Vagina (tissue), 2 donors: ENCODE measurements at regions not wholly inside any gene's neighbourhood (a gene's known extent, or its start where the extent isn't known, plus 50 kb on each side); places are given as distances from the start of the nearest gene placed in this dataset.

Source experiments
- POLR2A ChIP-seq, 2 donors: fragments of 450-650 bp; IDR thresholded peaks; one replicate each; pipeline ENCODE4 v1.6.1; 2017; ENCODE audit warnings: antibody characterized with exemption in 2 of 2, mild to moderate bottlenecking in 2 of 2, moderate library complexity in 2 of 2
- POLR2AphosphoS5 ChIP-seq, 2 donors: sonication (generic); formaldehyde crosslinking; IDR thresholded peaks; one replicate each; pipeline ENCODE4 v1.9.0; 2017; ENCODE audit warnings: antibody characterized with exemption in 2 of 2, mild to moderate bottlenecking in 2 of 2, low read depth in 1 of 2; ENCODE audit not compliant: insufficient read depth in 1 of 2
- TF ChIP-seq, protein P1 (sequence below), 3 experiments: fragments of 450-650 bp in 2 of 3; fragments of 200-600 bp in 1 of 3; sonication (generic) in 1 of 3; IDR thresholded peaks; one replicate each; pipeline ENCODE4 v1.5.1; 2017 to 2019; ENCODE audit warnings: antibody characterized with exemption in 3 of 3, mild to moderate bottlenecking in 2 of 3, moderate library complexity in 2 of 3

DNA sequence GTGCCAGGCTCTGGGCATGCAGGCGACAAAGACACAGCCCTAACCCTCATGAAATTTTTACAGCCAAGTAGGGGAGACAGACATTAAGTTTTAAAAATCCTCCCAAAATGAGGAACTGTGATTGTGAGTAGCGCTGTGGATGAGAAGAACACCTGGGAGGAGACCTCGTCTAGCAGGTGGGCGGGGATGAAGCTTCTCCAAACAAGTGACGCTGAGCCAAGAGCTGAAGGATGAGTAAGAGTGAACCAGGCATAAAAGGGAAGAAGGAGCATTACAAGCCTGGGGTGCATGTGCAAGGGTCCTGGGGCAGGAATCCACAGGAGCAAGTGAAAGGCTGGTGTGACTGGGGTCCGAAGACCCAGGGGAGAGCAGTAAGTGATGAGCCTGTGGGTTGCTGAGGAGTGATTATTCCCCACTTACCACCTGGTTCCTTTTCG, 149.4 kb upstream of the HS3ST2 start:
- TF ChIP-seq, protein P1, sequence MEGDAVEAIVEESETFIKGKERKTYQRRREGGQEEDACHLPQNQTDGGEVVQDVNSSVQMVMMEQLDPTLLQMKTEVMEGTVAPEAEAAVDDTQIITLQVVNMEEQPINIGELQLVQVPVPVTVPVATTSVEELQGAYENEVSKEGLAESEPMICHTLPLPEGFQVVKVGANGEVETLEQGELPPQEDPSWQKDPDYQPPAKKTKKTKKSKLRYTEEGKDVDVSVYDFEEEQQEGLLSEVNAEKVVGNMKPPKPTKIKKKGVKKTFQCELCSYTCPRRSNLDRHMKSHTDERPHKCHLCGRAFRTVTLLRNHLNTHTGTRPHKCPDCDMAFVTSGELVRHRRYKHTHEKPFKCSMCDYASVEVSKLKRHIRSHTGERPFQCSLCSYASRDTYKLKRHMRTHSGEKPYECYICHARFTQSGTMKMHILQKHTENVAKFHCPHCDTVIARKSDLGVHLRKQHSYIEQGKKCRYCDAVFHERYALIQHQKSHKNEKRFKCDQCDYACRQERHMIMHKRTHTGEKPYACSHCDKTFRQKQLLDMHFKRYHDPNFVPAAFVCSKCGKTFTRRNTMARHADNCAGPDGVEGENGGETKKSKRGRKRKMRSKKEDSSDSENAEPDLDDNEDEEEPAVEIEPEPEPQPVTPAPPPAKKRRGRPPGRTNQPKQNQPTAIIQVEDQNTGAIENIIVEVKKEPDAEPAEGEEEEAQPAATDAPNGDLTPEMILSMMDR (IDR thresholded peaks at IDR 0.05): no peak
- TF ChIP-seq POLR2A (IDR thresholded peaks at IDR 0.05) (no peak), POLR2AphosphoS5 (IDR thresholded peaks at IDR 0.05; ENCODE audit: insufficient read depth in 1 of 2, low read depth in 1 of 2) (no peak)
